H7 (cell line): ENCODE measurements at regions not wholly inside any gene's neighbourhood (a gene's known extent, or its start where the extent isn't known, plus 50 kb on each side); places are given as distances from the start of the nearest gene placed in this dataset.
A peak's percentile ranks its signal among the peaks of the same experiment; 100 is the strongest.

Experiments used
- DNase-seq: peaks from one replicate; pipeline ENCODE4 v3.0.0; 2012
- H3K27me3 ChIP-seq: 2 replicates; pipeline ENCODE4 v1.6.0; 2011; ENCODE audit warnings: mild to moderate bottlenecking, low read length; ENCODE audit not compliant: control insufficient read depth, insufficient read depth
- H3K36me3 ChIP-seq: replicated peaks from 2 replicates; pipeline ENCODE4 v1.5.1; 2011; ENCODE audit warnings: low read length; ENCODE audit not compliant: control insufficient read depth, insufficient read depth
- H3K4me3 ChIP-seq: 2 replicates; pipeline ENCODE4 v1.5.1; 2011; ENCODE audit warnings: low read depth, mild to moderate bottlenecking, control low read depth, low read length, moderate library complexity; ENCODE audit not compliant: insufficient read depth

GRCh38 chr11:12315024-12315423 lies 62.3 kb upstream of the PARVA start:
- Histone ChIP-seq H3K36me3 (no peaks in the 10 kb centered on the region), H3K4me3 (no peak overlapping the region), H3K27me3 (no peaks in the 10 kb centered on the region)
- no peak for DNase-seq

GRCh38 chr11:12316432-12316831 lies 60.9 kb upstream of the PARVA start:
- no peak for DNase-seq
- Histone ChIP-seq H3K4me3 (no peak overlapping the region), H3K27me3 (no peaks in the 10 kb centered on the region), H3K36me3 (no peaks in the 10 kb centered on the region)

GRCh38 chr11:12318791-12319438 lies 58.5 kb upstream of the PARVA start:
- DNase-seq: no peak
- no peaks in the 10 kb centered on the region for H3K27me3 ChIP-seq

GRCh38 chr11:12319461-12319951 lies 57.9 kb upstream of the PARVA start:
- H3K27me3 ChIP-seq: no peaks in the 10 kb centered on the region
- no peaks in the 10 kb centered on the region for H3K36me3 ChIP-seq
- H3K4me3 ChIP-seq: no peak overlapping the region
- DNase-seq: peak; percentile 31

More at GRCh38 chr11:12318791-12319438, 58.5 kb upstream of the PARVA start:
- Histone ChIP-seq H3K36me3 (no peaks in the 10 kb centered on the region), H3K4me3 (no peak overlapping the region)

- DNase-seq: no peak
- Histone ChIP-seq H3K27me3 (no peaks in the 10 kb centered on the region), H3K4me3 (no peak overlapping the region), H3K36me3 (no peaks in the 10 kb centered on the region)
Observed at GRCh38 chr11:12319988-12320387, 57.4 kb upstream of the PARVA start.

- H3K36me3 ChIP-seq: no peaks in the 10 kb centered on the region
- no peaks in the 10 kb centered on the region for H3K27me3 ChIP-seq
- DNase-seq: no peak
- H3K4me3 ChIP-seq: no peak overlapping the region
Observed at GRCh38 chr11:12321217-12321937, 56.0 kb upstream of the PARVA start.

GRCh38 chr11:12324585-12324984 lies 52.8 kb upstream of the PARVA start:
- Histone ChIP-seq H3K36me3 (no peaks in the 10 kb centered on the region), H3K4me3 (no peak overlapping the region), H3K27me3 (no peaks in the 10 kb centered on the region)
- no peak for DNase-seq
